ENCODE measurements at regions not wholly inside any gene's neighbourhood (a gene's known extent, or its start where the extent isn't known, plus 50 kb on each side); places are given as distances from the start of the nearest gene placed in this dataset.

- Histone ChIP-seq H3K9ac (ENCODE audit: insufficient read depth in 1 of 2, low read length in 2 of 2) (no peak overlapping the region), H3K27me3 (ENCODE audit: control insufficient read depth in 3 of 3, insufficient read depth in 3 of 3, low read length in 2 of 3) (no peaks in the 10 kb centered on the region), H3K9me3 (ENCODE audit: control insufficient read depth in 4 of 4, insufficient read depth in 3 of 4, low read length in 3 of 4) (no peaks in the 10 kb centered on the region), H3K36me3 (ENCODE audit: control insufficient read depth in 4 of 4, insufficient read depth in 4 of 4, low read length in 4 of 4) (no peaks in the 10 kb centered on the region), H3K4me1 (ENCODE audit: control insufficient read depth in 5 of 5, insufficient read depth in 5 of 5, low read length in 5 of 5) (no peaks in the 10 kb centered on the region), H3K27ac (ENCODE audit: low read depth in 1 of 2, low read length in 1 of 2) (no peak overlapping the region), H3K4me3 (no peak overlapping the region)
- WGBS, 2 donors = 87 to 90% methylated on average over 6 of the region's 6 CpGs
- ATAC-seq (ENCODE audit: insufficient read depth, low FRiP score) = no peak
- no peak for TF ChIP-seq CTCF (IDR thresholded peaks at IDR 0.05; ENCODE audit: control extremely low read depth, extremely low read depth)
- DNase-seq = no peak
Observed at GRCh38 chr2:220887271-220887870, 684.7 kb downstream of the EPHA4 start.

GRCh38 chr2:220887876-220888275 is 684.2 kb downstream of the EPHA4 start:
- no peaks in the 10 kb centered on the region for H3K9me3 ChIP-seq (ENCODE audit: control insufficient read depth in 4 of 4, insufficient read depth in 3 of 4, low read length in 3 of 4)
- TF ChIP-seq CTCF (IDR thresholded peaks at IDR 0.05; ENCODE audit: control extremely low read depth, extremely low read depth) = no peak
- H3K27me3 ChIP-seq (ENCODE audit: control insufficient read depth in 3 of 3, insufficient read depth in 3 of 3, low read length in 2 of 3) = no peaks in the 10 kb centered on the region
- no peak overlapping the region for H3K4me3 ChIP-seq
- 77 to 83% methylated on average over 6 of the region's 6 CpGs for WGBS, 2 donors
- no peaks in the 10 kb centered on the region for H3K4me1 ChIP-seq (ENCODE audit: control insufficient read depth in 5 of 5, insufficient read depth in 5 of 5, low read length in 5 of 5)
- no peak overlapping the region for H3K9ac ChIP-seq (ENCODE audit: insufficient read depth in 1 of 2, low read length in 2 of 2)
- ATAC-seq (ENCODE audit: insufficient read depth, low FRiP score) (no peak), DNase-seq (no peak)
- H3K36me3 ChIP-seq (ENCODE audit: control insufficient read depth in 4 of 4, insufficient read depth in 4 of 4, low read length in 4 of 4) = no peaks in the 10 kb centered on the region
- H3K27ac ChIP-seq (ENCODE audit: low read depth in 1 of 2, low read length in 1 of 2) = no peak overlapping the region

GRCh38 chr2:220890931-220891330 is 681.2 kb downstream of the EPHA4 start:
- Histone ChIP-seq H3K27me3 (ENCODE audit: control insufficient read depth in 3 of 3, insufficient read depth in 3 of 3, low read length in 2 of 3) (no peaks in the 10 kb centered on the region), H3K27ac (ENCODE audit: low read depth in 1 of 2, low read length in 1 of 2) (no peak overlapping the region), H3K9me3 (ENCODE audit: control insufficient read depth in 4 of 4, insufficient read depth in 3 of 4, low read length in 3 of 4) (no peaks in the 10 kb centered on the region), H3K4me3 (no peak overlapping the region), H3K9ac (ENCODE audit: insufficient read depth in 1 of 2, low read length in 2 of 2) (no peak overlapping the region), H3K4me1 (ENCODE audit: control insufficient read depth in 5 of 5, insufficient read depth in 5 of 5, low read length in 5 of 5) (peaks cover 0 to 3% (median 0%) of the 10 kb centered on the region in 5 donors), H3K36me3 (ENCODE audit: control insufficient read depth in 4 of 4, insufficient read depth in 4 of 4, low read length in 4 of 4) (no peaks in the 10 kb centered on the region)
- no peak for ATAC-seq (ENCODE audit: insufficient read depth, low FRiP score)
- no peak for DNase-seq
- WGBS, 2 donors = 82% methylated on average over 3 of the region's 3 CpGs
- TF ChIP-seq CTCF (IDR thresholded peaks at IDR 0.05; ENCODE audit: control extremely low read depth, extremely low read depth) = no peak

- H3K9ac ChIP-seq (ENCODE audit: insufficient read depth in 1 of 2, low read length in 2 of 2) = no peak overlapping the region
- H3K4me1 ChIP-seq (ENCODE audit: control insufficient read depth in 5 of 5, insufficient read depth in 5 of 5, low read length in 5 of 5) = peaks cover 0 to 3% (median 0%) of the 10 kb centered on the region in 5 donors
- DNase-seq (no peak), ATAC-seq (ENCODE audit: insufficient read depth, low FRiP score) (no peak)
- 57 to 86% methylated on average over 1 of the region's 1 CpG for WGBS, 2 donors
- no peaks in the 10 kb centered on the region for H3K9me3 ChIP-seq (ENCODE audit: control insufficient read depth in 4 of 4, insufficient read depth in 3 of 4, low read length in 3 of 4)
- H3K27ac ChIP-seq (ENCODE audit: low read depth in 1 of 2, low read length in 1 of 2) = no peak overlapping the region
- no peak for TF ChIP-seq CTCF (IDR thresholded peaks at IDR 0.05; ENCODE audit: control extremely low read depth, extremely low read depth)
- H3K4me3 ChIP-seq = no peak overlapping the region
- no peaks in the 10 kb centered on the region for H3K36me3 ChIP-seq (ENCODE audit: control insufficient read depth in 4 of 4, insufficient read depth in 4 of 4, low read length in 4 of 4)
- H3K27me3 ChIP-seq (ENCODE audit: control insufficient read depth in 3 of 3, insufficient read depth in 3 of 3, low read length in 2 of 3) = no peaks in the 10 kb centered on the region
Observed at GRCh38 chr2:220891405-220891804, 680.7 kb downstream of the EPHA4 start.

Data from lung (tissue), 11 donors.